ENCODE measurements at regions not wholly inside any gene's neighbourhood (a gene's known extent, or its start where the extent isn't known, plus 50 kb on each side); places are given as distances from the start of the nearest gene placed in this dataset.

GRCh38 chr3:177537612-177538011 lies 340.3 kb upstream of the TBL1XR1 start:
- Histone ChIP-seq H3K36me3 (ENCODE audit: control insufficient read depth in 1 of 2, insufficient read depth in 2 of 2, low read length in 2 of 2) (no peaks in the 10 kb centered on the region), H3K4me1 (ENCODE audit: control insufficient read depth in 1 of 2, insufficient read depth in 2 of 2, low read length in 2 of 2) (peaks cover 8 to 13% of the 10 kb centered on the region in 2 donors), H3K27me3 (ENCODE audit: control insufficient read depth in 1 of 2, insufficient read depth in 2 of 2, low read length in 2 of 2) (no peaks in the 10 kb centered on the region), H3K27ac (ENCODE audit: low read depth, low read length) (no peak overlapping the region), H3K9ac (ENCODE audit: low read depth in 1 of 2, low read length in 2 of 2) (no peak overlapping the region), H3K4me3 (ENCODE audit: low read depth in 1 of 2, low read length in 2 of 2) (no peak overlapping the region), H3K9me3 (ENCODE audit: control insufficient read depth in 1 of 2, low read length in 2 of 2) (no peaks in the 10 kb centered on the region)

- Histone ChIP-seq H3K36me3 (ENCODE audit: control insufficient read depth in 1 of 2, insufficient read depth in 2 of 2, low read length in 2 of 2) (no peaks in the 10 kb centered on the region), H3K9me3 (ENCODE audit: control insufficient read depth in 1 of 2, low read length in 2 of 2) (no peaks in the 10 kb centered on the region), H3K27me3 (ENCODE audit: control insufficient read depth in 1 of 2, insufficient read depth in 2 of 2, low read length in 2 of 2) (no peaks in the 10 kb centered on the region), H3K4me1 (ENCODE audit: control insufficient read depth in 1 of 2, insufficient read depth in 2 of 2, low read length in 2 of 2) (peaks cover 8 to 13% of the 10 kb centered on the region in 2 donors), H3K9ac (ENCODE audit: low read depth in 1 of 2, low read length in 2 of 2) (no peak overlapping the region), H3K27ac (ENCODE audit: low read depth, low read length) (no peak overlapping the region), H3K4me3 (ENCODE audit: low read depth in 1 of 2, low read length in 2 of 2) (no peak overlapping the region)
Measured at GRCh38 chr3:177538048-177538749, 340.9 kb upstream of the TBL1XR1 start.

DNA sequence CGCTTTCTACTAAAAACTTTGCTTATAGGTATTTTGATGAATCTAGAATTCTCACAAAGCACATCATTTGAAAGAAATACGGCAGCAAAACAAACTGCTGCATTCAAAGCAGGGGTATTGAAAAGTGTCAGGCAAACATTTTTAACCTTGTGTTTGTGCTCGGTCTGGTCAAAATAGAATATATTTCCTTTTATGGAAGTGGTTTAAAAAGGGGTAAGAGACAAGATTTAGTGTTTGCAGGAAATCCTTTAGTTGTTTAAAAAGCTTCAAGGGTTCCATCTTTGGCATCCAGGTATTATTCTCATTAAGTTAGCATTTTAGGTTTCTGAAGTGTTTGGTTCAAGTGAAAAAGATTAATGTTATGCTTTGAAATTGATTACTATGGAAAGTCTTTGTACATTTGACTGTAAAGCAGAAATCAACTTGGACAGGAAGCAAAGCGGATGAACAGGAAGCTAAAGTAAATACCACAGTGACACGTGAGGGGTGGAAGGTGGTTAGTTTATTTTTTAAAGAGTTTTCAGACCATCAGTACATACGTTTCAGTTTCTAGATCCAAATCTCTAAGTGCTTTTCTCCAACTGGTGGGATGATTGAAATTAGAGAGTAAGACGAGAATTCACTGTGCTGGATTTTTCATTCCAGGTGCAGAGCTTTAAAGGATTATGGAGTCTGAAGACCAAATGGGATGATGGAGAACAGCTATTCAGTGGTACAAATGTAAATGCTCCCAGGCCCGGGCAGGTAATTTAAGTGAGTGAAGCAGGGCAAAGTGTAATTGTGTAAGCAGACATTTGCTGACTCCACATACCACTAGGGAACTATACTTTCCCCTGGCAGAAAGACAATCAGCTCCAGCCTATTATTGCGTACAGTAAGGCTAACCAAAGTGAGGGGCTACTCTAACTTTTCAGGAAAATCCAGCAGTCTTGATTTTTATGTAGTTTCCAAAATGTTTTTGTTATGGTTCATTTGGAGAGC lies 341.8 kb upstream of the TBL1XR1 start:
- H3K4me1 ChIP-seq (ENCODE audit: control insufficient read depth in 1 of 2, insufficient read depth in 2 of 2, low read length in 2 of 2) = peaks cover 8 to 13% of the 10 kb centered on the region in 2 donors
- no peaks in the 10 kb centered on the region for H3K9me3 ChIP-seq (ENCODE audit: control insufficient read depth in 1 of 2, low read length in 2 of 2)
- H3K27me3 ChIP-seq (ENCODE audit: control insufficient read depth in 1 of 2, insufficient read depth in 2 of 2, low read length in 2 of 2) = no peaks in the 10 kb centered on the region
- no peaks in the 10 kb centered on the region for H3K36me3 ChIP-seq (ENCODE audit: control insufficient read depth in 1 of 2, insufficient read depth in 2 of 2, low read length in 2 of 2)
- H3K9ac ChIP-seq (ENCODE audit: low read depth in 1 of 2, low read length in 2 of 2) = no peak overlapping the region
- no peak overlapping the region for H3K27ac ChIP-seq (ENCODE audit: low read depth, low read length)
- H3K4me3 ChIP-seq (ENCODE audit: low read depth in 1 of 2, low read length in 2 of 2) = no peak overlapping the region

DNA sequence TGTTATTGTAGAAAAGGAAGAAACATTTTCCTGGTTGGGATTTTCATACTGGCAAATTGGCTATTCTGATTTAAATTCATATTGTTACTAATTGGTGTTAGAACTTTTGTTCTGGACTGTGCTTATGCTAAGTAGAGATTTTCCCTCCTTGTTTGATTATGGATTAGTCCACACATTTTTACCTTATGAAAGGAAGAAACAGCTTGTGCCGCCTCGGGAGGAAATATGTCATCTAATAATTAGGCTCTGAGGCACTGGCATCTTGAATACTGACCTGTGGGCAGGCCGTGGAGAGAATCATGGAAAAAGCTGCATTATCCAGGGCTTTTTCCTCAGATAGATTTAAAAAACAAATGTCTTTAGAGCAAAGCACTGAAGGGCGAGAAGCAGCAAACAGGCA lies 344.3 kb upstream of the TBL1XR1 start:
- no peaks in the 10 kb centered on the region for H3K36me3 ChIP-seq (ENCODE audit: control insufficient read depth in 1 of 2, insufficient read depth in 2 of 2, low read length in 2 of 2)
- H3K27ac ChIP-seq (ENCODE audit: low read depth, low read length) = no peak overlapping the region
- H3K27me3 ChIP-seq (ENCODE audit: control insufficient read depth in 1 of 2, insufficient read depth in 2 of 2, low read length in 2 of 2) = no peaks in the 10 kb centered on the region
- H3K4me3 ChIP-seq (ENCODE audit: low read depth in 1 of 2, low read length in 2 of 2) = no peak overlapping the region
- no peak overlapping the region for H3K9ac ChIP-seq (ENCODE audit: low read depth in 1 of 2, low read length in 2 of 2)
- no peaks in the 10 kb centered on the region for H3K9me3 ChIP-seq (ENCODE audit: control insufficient read depth in 1 of 2, low read length in 2 of 2)
- H3K4me1 ChIP-seq (ENCODE audit: control insufficient read depth in 1 of 2, insufficient read depth in 2 of 2, low read length in 2 of 2) = peaks cover 8 to 13% of the 10 kb centered on the region in 2 donors

GRCh38 chr3:177545964-177546363 lies 348.7 kb upstream of the TBL1XR1 start:
- Histone ChIP-seq H3K4me1 (ENCODE audit: control insufficient read depth in 1 of 2, insufficient read depth in 2 of 2, low read length in 2 of 2) (no peaks in the 10 kb centered on the region), H3K9ac (ENCODE audit: low read depth in 1 of 2, low read length in 2 of 2) (no peak overlapping the region), H3K27ac (ENCODE audit: low read depth, low read length) (no peak overlapping the region), H3K27me3 (ENCODE audit: control insufficient read depth in 1 of 2, insufficient read depth in 2 of 2, low read length in 2 of 2) (no peaks in the 10 kb centered on the region), H3K36me3 (ENCODE audit: control insufficient read depth in 1 of 2, insufficient read depth in 2 of 2, low read length in 2 of 2) (no peaks in the 10 kb centered on the region), H3K9me3 (ENCODE audit: control insufficient read depth in 1 of 2, low read length in 2 of 2) (no peaks in the 10 kb centered on the region), H3K4me3 (ENCODE audit: low read depth in 1 of 2, low read length in 2 of 2) (no peak overlapping the region)

DNA sequence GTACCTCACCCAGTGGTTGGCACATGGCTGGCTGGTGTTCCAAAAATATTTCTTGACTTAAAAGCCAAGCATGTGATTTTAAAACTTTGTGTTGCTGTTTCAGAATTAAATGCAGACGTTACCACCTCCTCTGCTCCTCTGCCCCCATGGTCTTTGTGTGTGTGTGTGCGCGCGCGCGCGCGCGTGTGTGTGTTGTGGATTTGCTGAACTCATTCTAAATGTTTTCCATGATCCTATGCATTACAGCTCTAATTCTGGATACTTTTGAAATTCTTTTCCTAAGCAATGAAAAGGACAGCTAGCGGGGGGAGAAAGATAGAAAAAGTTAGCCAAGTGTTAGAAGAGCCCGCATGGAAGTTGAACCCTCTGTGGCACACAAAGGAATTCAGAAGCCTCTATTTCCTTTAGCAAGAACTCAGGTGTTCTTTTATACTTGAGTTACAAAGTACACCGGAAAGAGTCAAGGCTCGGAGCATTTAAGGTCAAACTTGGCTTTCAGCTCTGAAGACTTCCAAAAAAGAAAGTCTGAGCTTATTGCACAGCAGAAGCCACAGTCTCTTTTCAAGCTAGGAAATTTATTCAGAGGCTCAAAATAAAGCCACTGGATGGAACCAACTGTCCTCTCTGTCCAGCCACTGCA lies 350.5 kb upstream of the TBL1XR1 start:
- Histone ChIP-seq H3K4me1 (ENCODE audit: control insufficient read depth in 1 of 2, insufficient read depth in 2 of 2, low read length in 2 of 2) (peaks cover 0 to 4% of the 10 kb centered on the region in 2 donors), H3K27ac (ENCODE audit: low read depth, low read length) (no peak overlapping the region), H3K27me3 (ENCODE audit: control insufficient read depth in 1 of 2, insufficient read depth in 2 of 2, low read length in 2 of 2) (no peaks in the 10 kb centered on the region), H3K36me3 (ENCODE audit: control insufficient read depth in 1 of 2, insufficient read depth in 2 of 2, low read length in 2 of 2) (no peaks in the 10 kb centered on the region), H3K9me3 (ENCODE audit: control insufficient read depth in 1 of 2, low read length in 2 of 2) (no peaks in the 10 kb centered on the region), H3K4me3 (ENCODE audit: low read depth in 1 of 2, low read length in 2 of 2) (no peak overlapping the region), H3K9ac (ENCODE audit: low read depth in 1 of 2, low read length in 2 of 2) (no peak overlapping the region)

DNA sequence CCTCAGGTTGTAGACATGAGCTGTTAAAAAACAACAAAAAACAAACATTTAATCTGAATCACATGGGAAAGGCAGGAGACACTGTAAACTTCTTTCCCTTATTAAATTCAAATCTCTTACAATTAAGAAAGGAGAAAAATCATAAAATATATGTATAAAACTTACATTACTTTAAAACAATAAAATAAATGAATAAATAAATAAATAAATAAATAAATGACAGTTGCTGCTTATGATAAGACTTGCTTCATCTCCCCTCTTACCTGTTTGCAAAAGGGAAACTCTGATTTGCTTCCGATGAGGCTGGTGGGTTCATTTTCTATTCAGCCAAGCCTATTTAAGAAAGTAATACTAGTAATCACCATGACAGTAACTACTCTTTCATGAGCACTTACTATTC lies 353.4 kb upstream of the TBL1XR1 start:
- peaks cover 0 to 4% of the 10 kb centered on the region in 2 donors for H3K4me1 ChIP-seq (ENCODE audit: control insufficient read depth in 1 of 2, insufficient read depth in 2 of 2, low read length in 2 of 2)
- no peaks in the 10 kb centered on the region for H3K36me3 ChIP-seq (ENCODE audit: control insufficient read depth in 1 of 2, insufficient read depth in 2 of 2, low read length in 2 of 2)
- no peak overlapping the region for H3K27ac ChIP-seq (ENCODE audit: low read depth, low read length)
- no peaks in the 10 kb centered on the region for H3K27me3 ChIP-seq (ENCODE audit: control insufficient read depth in 1 of 2, insufficient read depth in 2 of 2, low read length in 2 of 2)
- H3K4me3 ChIP-seq (ENCODE audit: low read depth in 1 of 2, low read length in 2 of 2) = no peak overlapping the region
- no peak overlapping the region for H3K9ac ChIP-seq (ENCODE audit: low read depth in 1 of 2, low read length in 2 of 2)
- H3K9me3 ChIP-seq (ENCODE audit: control insufficient read depth in 1 of 2, low read length in 2 of 2) = no peaks in the 10 kb centered on the region

DNA sequence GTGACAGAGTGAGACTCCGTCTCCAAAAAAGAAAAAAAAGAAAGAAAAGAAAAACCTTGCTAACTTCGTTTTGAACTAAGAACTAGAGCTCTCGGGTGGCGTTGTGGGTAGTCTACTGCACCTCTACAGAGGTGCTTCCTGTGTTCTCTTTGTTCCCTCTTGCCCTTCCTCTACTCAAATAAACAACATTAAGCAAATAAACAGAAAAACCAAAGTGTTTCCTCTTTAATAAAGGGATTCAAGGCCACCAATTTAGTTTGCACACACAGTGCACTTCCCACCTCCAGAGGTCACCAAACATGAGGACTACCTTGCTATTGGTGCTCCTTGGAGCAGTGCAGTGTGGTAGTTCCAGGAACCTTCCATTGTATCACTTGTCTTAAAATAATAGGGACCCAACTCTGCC lies 354.2 kb upstream of the TBL1XR1 start:
- H3K4me1 ChIP-seq (ENCODE audit: control insufficient read depth in 1 of 2, insufficient read depth in 2 of 2, low read length in 2 of 2) = peaks cover 0 to 4% of the 10 kb centered on the region in 2 donors
- no peaks in the 10 kb centered on the region for H3K27me3 ChIP-seq (ENCODE audit: control insufficient read depth in 1 of 2, insufficient read depth in 2 of 2, low read length in 2 of 2)
- H3K9me3 ChIP-seq (ENCODE audit: control insufficient read depth in 1 of 2, low read length in 2 of 2) = no peaks in the 10 kb centered on the region
- no peak overlapping the region for H3K4me3 ChIP-seq (ENCODE audit: low read depth in 1 of 2, low read length in 2 of 2)
- no peak overlapping the region for H3K27ac ChIP-seq (ENCODE audit: low read depth, low read length)
- no peaks in the 10 kb centered on the region for H3K36me3 ChIP-seq (ENCODE audit: control insufficient read depth in 1 of 2, insufficient read depth in 2 of 2, low read length in 2 of 2)
- no peak overlapping the region for H3K9ac ChIP-seq (ENCODE audit: low read depth in 1 of 2, low read length in 2 of 2)

GRCh38 chr3:177552051-177552450 lies 354.8 kb upstream of the TBL1XR1 start:
- Histone ChIP-seq H3K9ac (ENCODE audit: low read depth in 1 of 2, low read length in 2 of 2) (no peak overlapping the region), H3K4me3 (ENCODE audit: low read depth in 1 of 2, low read length in 2 of 2) (no peak overlapping the region), H3K27ac (ENCODE audit: low read depth, low read length) (no peak overlapping the region), H3K27me3 (ENCODE audit: control insufficient read depth in 1 of 2, insufficient read depth in 2 of 2, low read length in 2 of 2) (no peaks in the 10 kb centered on the region), H3K36me3 (ENCODE audit: control insufficient read depth in 1 of 2, insufficient read depth in 2 of 2, low read length in 2 of 2) (no peaks in the 10 kb centered on the region), H3K4me1 (ENCODE audit: control insufficient read depth in 1 of 2, insufficient read depth in 2 of 2, low read length in 2 of 2) (peaks cover 0 to 4% of the 10 kb centered on the region in 2 donors), H3K9me3 (ENCODE audit: control insufficient read depth in 1 of 2, low read length in 2 of 2) (no peaks in the 10 kb centered on the region)

DNA sequence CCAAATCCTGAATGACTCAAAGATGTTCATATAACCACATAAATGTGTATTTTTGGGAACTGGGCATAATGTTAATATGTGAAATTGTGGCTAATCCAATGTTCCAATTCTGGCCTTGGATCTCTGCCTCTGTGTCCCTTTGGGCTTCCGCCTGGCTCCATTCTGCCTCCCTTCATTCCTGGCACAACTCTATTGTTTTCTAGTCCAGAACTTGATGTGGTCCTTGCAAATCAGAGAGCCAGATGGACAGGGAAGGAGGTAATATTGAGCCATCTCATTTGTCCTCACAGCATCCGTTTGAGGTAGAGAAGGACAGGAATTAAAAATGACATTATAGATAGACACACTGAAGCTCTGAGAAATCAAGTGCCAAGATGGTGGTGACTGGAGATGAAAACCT lies 355.7 kb upstream of the TBL1XR1 start:
- Histone ChIP-seq H3K4me3 (ENCODE audit: low read depth in 1 of 2, low read length in 2 of 2) (no peak overlapping the region), H3K9ac (ENCODE audit: low read depth in 1 of 2, low read length in 2 of 2) (no peak overlapping the region), H3K9me3 (ENCODE audit: control insufficient read depth in 1 of 2, low read length in 2 of 2) (no peaks in the 10 kb centered on the region), H3K4me1 (ENCODE audit: control insufficient read depth in 1 of 2, insufficient read depth in 2 of 2, low read length in 2 of 2) (peaks cover 0 to 4% of the 10 kb centered on the region in 2 donors), H3K27ac (ENCODE audit: low read depth, low read length) (no peak overlapping the region), H3K27me3 (ENCODE audit: control insufficient read depth in 1 of 2, insufficient read depth in 2 of 2, low read length in 2 of 2) (no peaks in the 10 kb centered on the region), H3K36me3 (ENCODE audit: control insufficient read depth in 1 of 2, insufficient read depth in 2 of 2, low read length in 2 of 2) (no peaks in the 10 kb centered on the region)

All from duodenal mucosa (tissue), 2 donors.